ENCODE measurements at regions not wholly inside any gene's neighbourhood (a gene's known extent, or its start where the extent isn't known, plus 50 kb on each side); places are given as distances from the start of the nearest gene placed in this dataset.
"Not testable (repeated sequence)": the region's sequence is repeated elsewhere in the genome, so short reads cannot be mapped to it uniquely, and the experiment has no call there.

- not testable (repeated sequence) for TF ChIP-seq CTCF (optimal IDR thresholded peaks at IDR 0.05 in 1 of 3, IDR thresholded peaks at IDR 0.05 in 1 of 3, conservative IDR thresholded peaks at IDR 0.05 in 1 of 3; ENCODE audit: extremely low read depth in 1 of 3, insufficient read depth in 2 of 3, low read length in 3 of 3); EZH2 (IDR thresholded peaks at IDR 0.05; ENCODE audit: low read length)
These were observed 144.6 kb downstream of the OR4M2 start for GRCh38 chr15:22224961-22225360.
